Stimulated activated naive CD4-positive, alpha-beta T cell treated with Interleukin-2 at 50 U/mL for 16 hours (primary cell): ENCODE measurements at regions not wholly inside any gene's neighbourhood (a gene's known extent, or its start where the extent isn't known, plus 50 kb on each side); places are given as distances from the start of the nearest gene placed in this dataset.
"Not testable (repeated sequence)": the region's sequence is repeated elsewhere in the genome, so short reads cannot be mapped to it uniquely, and the experiment has no call there.

Source experiments
- DNase-seq: peaks from one replicate; lab custom pipeline; 2025; lab: John Stamatoyannopoulos, UW

GRCh38 chr16:65727534-65728137 lies 605.8 kb upstream of the CDH11 start:
- no peak for DNase-seq

- no peak for DNase-seq
These were observed 603.4 kb upstream of the CDH11 start for GRCh38 chr16:65725156-65725845.

GRCh38 chr16:65722429-65722828 lies 600.6 kb upstream of the CDH11 start:
- no peak for DNase-seq

GRCh38 chr16:65717846-65718245 lies 596.0 kb upstream of the CDH11 start:
- DNase-seq, result no peak

GRCh38 chr16:65716737-65717700 lies 595.2 kb upstream of the CDH11 start:
- DNase-seq, result no peak

- DNase-seq, result no peak
These were observed 591.4 kb upstream of the CDH11 start for GRCh38 chr16:65713181-65713808.

- DNase-seq, result no peak
These were observed 588.2 kb upstream of the CDH11 start for GRCh38 chr16:65710107-65710506.

- DNase-seq, result no peak
These were observed 583.0 kb upstream of the CDH11 start for GRCh38 chr16:65704866-65705265.

- DNase-seq, result no peak
These were observed 581.0 kb upstream of the CDH11 start for GRCh38 chr16:65702707-65703402.

- DNase-seq, result no peak
These were observed 578.7 kb upstream of the CDH11 start for GRCh38 chr16:65700596-65700995.

- DNase-seq, result no peak
These were observed 577.0 kb upstream of the CDH11 start for GRCh38 chr16:65698791-65699321.

- DNase-seq, result no peak
These were observed 575.7 kb upstream of the CDH11 start for GRCh38 chr16:65697521-65697920.

- no peak for DNase-seq
These were observed 575.2 kb upstream of the CDH11 start for GRCh38 chr16:65697065-65697464.

GRCh38 chr16:65691846-65692245 lies 570.0 kb upstream of the CDH11 start:
- DNase-seq, result not testable (repeated sequence)

GRCh38 chr16:65689726-65690125 lies 567.9 kb upstream of the CDH11 start:
- DNase-seq, result no peak

- no peak for DNase-seq
These were observed 566.4 kb upstream of the CDH11 start for GRCh38 chr16:65688301-65688700.

- no peak for DNase-seq
These were observed 562.4 kb upstream of the CDH11 start for GRCh38 chr16:65684230-65684629.

- DNase-seq, result no peak
These were observed 559.5 kb upstream of the CDH11 start for GRCh38 chr16:65681406-65681805.

GRCh38 chr16:65679785-65680184 lies 557.9 kb upstream of the CDH11 start:
- no peak for DNase-seq

- no peak for DNase-seq
These were observed 553.3 kb upstream of the CDH11 start for GRCh38 chr16:65675161-65675560.

- no peak for DNase-seq
These were observed 551.1 kb upstream of the CDH11 start for GRCh38 chr16:65672960-65673359.
